IMR-90 (cell line): ENCODE measurements at regions not wholly inside any gene's neighbourhood (a gene's known extent, or its start where the extent isn't known, plus 50 kb on each side); places are given as distances from the start of the nearest gene placed in this dataset.

Source experiments
- ATAC-seq: fragments of 200-7000 bp; cut with Tn5 transposase; 2 replicates; pipeline ENCODE4 v1.9.1; 2020; ENCODE audit warnings: low read depth, mild to moderate bottlenecking, moderate library complexity
- BruUV-seq: library from RNA; stranded (reverse); fragments of 400-500 nt; replicated peaks from 2 replicates; lab custom pipeline; 2021; lab: Mats Ljungman, UMichigan
- CTCF ChIA-PET: fragments of 300-600 bp; formaldehyde crosslinking; extraction: SDS; loops from one replicate; lab custom pipeline; 2021; ENCODE audit warnings: antibody characterized with exemption; lab: Yijun Ruan, JAX
- POLR2A ChIA-PET: fragments of 300-600 bp; sonication (Branson Sonifier 250); formaldehyde crosslinking; loops from one replicate; lab custom pipeline; 2022; ENCODE audit warnings: antibody characterized with exemption; ENCODE audit not compliant: unreplicated experiment; lab: Charles Lee
- DNase-seq: peaks from one replicate; pipeline ENCODE4 v3.0.0; 2013
- H2AFZ ChIP-seq: replicated peaks from 2 replicates; pipeline ENCODE3; 2013; ENCODE audit warnings: low read length, mild to moderate bottlenecking; ENCODE audit not compliant: poor library complexity
- H2AK5ac ChIP-seq: 2 replicates; pipeline ENCODE4 v1.6.1; 2013; ENCODE audit warnings: low read depth, low read length, inconsistent platforms
- H2AK9ac ChIP-seq: replicated peaks from 2 replicates; pipeline ENCODE3; 2013; ENCODE audit warnings: mild to moderate bottlenecking, low read depth, low read length, moderate library complexity; ENCODE audit not compliant: poor library complexity
- H2BK120ac ChIP-seq: 2 replicates; pipeline ENCODE4 v1.6.1; 2013; ENCODE audit warnings: low read depth, low read length, inconsistent platforms
- H2BK15ac ChIP-seq: 3 replicates; pipeline ENCODE4 v1.6.1; 2013; ENCODE audit warnings: low read depth, low read length, inconsistent platforms
- H2BK20ac ChIP-seq: 2 replicates; pipeline ENCODE4 v1.6.1; 2013; ENCODE audit warnings: low read depth, mild to moderate bottlenecking, inconsistent platforms, low read length, moderate library complexity
- H2BK5ac ChIP-seq: 2 replicates; pipeline ENCODE4 v1.6.1; 2013; ENCODE audit warnings: mild to moderate bottlenecking, low read depth, low read length, inconsistent platforms; ENCODE audit not compliant: poor library complexity, severe bottlenecking
- H3K14ac ChIP-seq: replicated peaks from 2 replicates; pipeline ENCODE4 v1.6.1; 2013; ENCODE audit warnings: low read depth, low read length, inconsistent platforms
- H3K18ac ChIP-seq: 2 replicates; pipeline ENCODE4 v1.6.1; 2013; ENCODE audit warnings: low read depth, low read length, control low read depth
- H3K23ac ChIP-seq: 2 replicates; pipeline ENCODE4 v1.6.1; 2013; ENCODE audit warnings: low read depth, low read length, inconsistent platforms
- H3K27ac ChIP-seq: 2 replicates; pipeline ENCODE4 v1.5.1; 2013; ENCODE audit warnings: mild to moderate bottlenecking, control low read depth, low read length; ENCODE audit not compliant: insufficient read depth
- H3K27me3 ChIP-seq: 2 replicates; pipeline ENCODE4 v1.6.1; 2013; ENCODE audit warnings: low read length; ENCODE audit not compliant: control insufficient read depth, insufficient read depth
- H3K36me3 ChIP-seq: 2 replicates; pipeline ENCODE4 v1.6.1; 2013; ENCODE audit warnings: low read length, mixed read lengths; ENCODE audit not compliant: control insufficient read depth, insufficient read depth
- H3K4ac ChIP-seq: 2 replicates; pipeline ENCODE4 v1.6.1; 2013; ENCODE audit warnings: low read depth, low read length, inconsistent platforms
- H3K4me1 ChIP-seq: 2 replicates; pipeline ENCODE4 v1.6.1; 2013; ENCODE audit warnings: low read length, mixed read lengths; ENCODE audit not compliant: control insufficient read depth, insufficient read depth
- H3K4me2 ChIP-seq: 2 replicates; pipeline ENCODE4 v1.6.1; 2013; ENCODE audit warnings: low read depth, mild to moderate bottlenecking, control low read depth, low read length, moderate library complexity
- H3K4me3 ChIP-seq: 2 replicates; pipeline ENCODE4 v1.5.1; 2013; ENCODE audit warnings: low read depth, mild to moderate bottlenecking, control low read depth, low read length, moderate library complexity; ENCODE audit not compliant: insufficient read depth
- H3K56ac ChIP-seq: 2 replicates; pipeline ENCODE4 v1.6.1; 2013; ENCODE audit warnings: low read length, inconsistent platforms; ENCODE audit not compliant: insufficient read depth; ENCODE audit errors: extremely low read depth
- H3K79me1 ChIP-seq, 2 experiments: 2 replicates each; pipeline ENCODE4 v1.6.1; 2013; ENCODE audit warnings: low read length in 2 of 2, inconsistent platforms in 1 of 2, low read depth in 1 of 2
- H3K9ac ChIP-seq: 2 replicates; pipeline ENCODE4 v1.6.1; 2013; ENCODE audit warnings: low read depth, low read length, control low read depth
- H3K9me1 ChIP-seq: 2 replicates; pipeline ENCODE4 v1.6.1; 2013; ENCODE audit warnings: low read length, inconsistent platforms; ENCODE audit not compliant: insufficient read depth
- H3K9me3 ChIP-seq: 2 replicates; pipeline ENCODE4 v1.6.1; 2013; ENCODE audit warnings: low read length; ENCODE audit not compliant: control insufficient read depth, insufficient read depth
- H4K20me1 ChIP-seq: 2 replicates; pipeline ENCODE4 v1.6.1; 2013; ENCODE audit warnings: low read length, inconsistent platforms; ENCODE audit not compliant: insufficient read depth
- H4K5ac ChIP-seq: 2 replicates; pipeline ENCODE4 v1.6.1; 2013; ENCODE audit warnings: mild to moderate bottlenecking, low read depth, low read length, control low read depth
- H4K8ac ChIP-seq, 2 experiments: 2 replicates each; pipeline ENCODE4 v1.6.1; 2013; ENCODE audit warnings: low read depth in 2 of 2, low read length in 2 of 2, control low read depth in 1 of 2, inconsistent platforms in 1 of 2
- H4K91ac ChIP-seq: 2 replicates; pipeline ENCODE4 v1.6.1; 2013; ENCODE audit warnings: low read depth, low read length, inconsistent platforms; ENCODE audit not compliant: insufficient read depth
- BHLHE40 ChIP-seq: fragments of 150-350 bp; IDR thresholded peaks from 2 replicates; pipeline ENCODE4 v1.6.1; 2016; ENCODE audit warnings: mild to moderate bottlenecking, low read depth, low read length
- CHD1 ChIP-seq: IDR thresholded peaks from 2 replicates; pipeline ENCODE4 v1.6.1; 2012; ENCODE audit warnings: low read depth, low read length, improper control_type of control experiment
- FOS ChIP-seq: fragments of 150-350 bp; IDR thresholded peaks from 2 replicates; pipeline ENCODE4 v1.6.1; 2016; ENCODE audit warnings: low read depth, low read length
- MAFK ChIP-seq: IDR thresholded peaks from 2 replicates; pipeline ENCODE4 v1.6.1; 2012; ENCODE audit warnings: low read depth, low read length, improper control_type of control experiment
- MAZ ChIP-seq: IDR thresholded peaks from 2 replicates; pipeline ENCODE4 v1.6.1; 2012; ENCODE audit warnings: low read depth, mild to moderate bottlenecking, low read length, improper control_type of control experiment, moderate library complexity, borderline replicate concordance
- NFE2L2 ChIP-seq: fragments of 150-350 bp; IDR thresholded peaks from 2 replicates; pipeline ENCODE4 v1.6.1; 2016; ENCODE audit warnings: low read depth, mild to moderate bottlenecking, low read length
- POLR2A ChIP-seq: IDR thresholded peaks from 2 replicates; pipeline ENCODE4 v1.6.1; 2012; ENCODE audit warnings: mild to moderate bottlenecking, low read depth, low read length
- RAD21 ChIP-seq: IDR thresholded peaks from 2 replicates; pipeline ENCODE4 v1.6.1; 2012; ENCODE audit warnings: low read length, improper control_type of control experiment
- RCOR1 ChIP-seq: IDR thresholded peaks from 2 replicates; pipeline ENCODE4 v1.6.1; 2012; ENCODE audit warnings: mild to moderate bottlenecking, low read length, improper control_type of control experiment; ENCODE audit not compliant: insufficient replicate concordance
- SMC3 ChIP-seq: fragments of 150-350 bp; IDR thresholded peaks from 2 replicates; pipeline ENCODE4 v1.6.1; 2016; ENCODE audit warnings: low read depth, mild to moderate bottlenecking, antibody characterized with exemption, low read length, moderate library complexity
- USF2 ChIP-seq: fragments of 150-350 bp; IDR thresholded peaks from 2 replicates; pipeline ENCODE4 v1.6.1; 2017; ENCODE audit warnings: mild to moderate bottlenecking, antibody characterized with exemption, low read length, low read depth
- dilution Hi-C: fragments of 300-500 bp; cut with HindIII; formaldehyde crosslinking; loops from one replicate; pipeline ENCODE4 v1.14.3; 2018; ENCODE audit warnings: low sequenced_read_pairs; ENCODE audit not compliant: unreplicated experiment
- in situ Hi-C: fragments of 300-500 bp; cut with MboI; formaldehyde crosslinking; loops from 3 replicates; pipeline ENCODE4 v1.14.3; 2019; ENCODE audit warnings: low sequenced_read_pairs, inconsistent platforms, mixed read lengths
- intact Hi-C: fragments of 100-400 bp; cut with micrococcal nuclease; formaldehyde crosslinking; loops from 2 replicates; pipeline ENCODE4 v1.10.0; 2022

DNA sequence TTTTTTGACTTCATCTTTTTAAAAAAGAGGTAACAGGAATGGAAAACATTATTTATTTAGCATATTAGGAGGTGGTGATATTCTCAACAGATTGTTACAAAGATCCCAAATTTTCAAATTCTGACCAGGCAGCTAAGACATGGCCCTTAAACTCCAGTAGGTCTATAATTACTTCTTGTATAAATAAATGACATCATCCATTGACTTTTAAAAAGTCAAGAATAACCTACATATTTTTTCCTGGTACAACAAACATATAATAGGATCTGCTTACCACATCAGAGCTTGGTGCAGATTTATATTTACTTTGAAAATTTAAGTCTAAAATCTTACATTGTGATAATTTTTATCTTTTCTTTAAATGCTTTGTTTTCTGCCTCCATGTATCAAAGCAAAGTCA is 92.2 kb upstream of the TRPM3 start:
- no peak overlapping the region for H3K4ac ChIP-seq
- no peaks in the 10 kb centered on the region for H3K9me1 ChIP-seq
- no peak for ATAC-seq
- H2AK5ac ChIP-seq = no peak overlapping the region
- no peak overlapping the region for H3K56ac ChIP-seq
- H3K4me1 ChIP-seq = no peaks in the 10 kb centered on the region
- H3K9ac ChIP-seq = no peak overlapping the region
- H2BK20ac ChIP-seq = no peak overlapping the region
- H3K23ac ChIP-seq = no peak overlapping the region
- intact Hi-C loops = no loop called here
- no peak overlapping the region for H4K5ac ChIP-seq
- no peak overlapping the region for H2BK120ac ChIP-seq
- H3K27me3 ChIP-seq = no peaks in the 10 kb centered on the region
- H2AFZ ChIP-seq = no peak overlapping the region
- H3K9me3 ChIP-seq = no peaks in the 10 kb centered on the region
- no peaks in the 10 kb centered on the region for H4K20me1 ChIP-seq
- no peak overlapping the region for H3K27ac ChIP-seq
- dilution Hi-C loops = no loop called here
- no peak for TF ChIP-seq MAFK
- TF ChIP-seq RAD21 = no peak
- no peak for TF ChIP-seq NFE2L2
- no peak for TF ChIP-seq RCOR1
- no peak for TF ChIP-seq USF2
- TF ChIP-seq BHLHE40 = no peak
- no peak for TF ChIP-seq CHD1
- no peak for TF ChIP-seq MAZ
- TF ChIP-seq SMC3 = no peak
- no peak for TF ChIP-seq POLR2A
- TF ChIP-seq FOS = no peak
- H2BK15ac ChIP-seq = no peak overlapping the region
- no peak overlapping the region for H2BK5ac ChIP-seq
- BruUV-seq = no TSS peak
- no peak overlapping the region for H3K14ac ChIP-seq
- ChIA-PET CTCF (no interaction called here), POLR2A (no interaction called here)
- no peak overlapping the region for H4K8ac ChIP-seq
- no peak overlapping the region for H2AK9ac ChIP-seq
- no peak overlapping the region for H3K4me3 ChIP-seq
- H3K18ac ChIP-seq = no peak overlapping the region
- no peaks in the 10 kb centered on the region for H3K36me3 ChIP-seq
- no peak overlapping the region for H3K4me2 ChIP-seq
- no peak overlapping the region for H4K91ac ChIP-seq
- in situ Hi-C loops = no loop called here
- no peak for DNase-seq
- H3K79me1 ChIP-seq = no peaks in the 10 kb centered on the region
